ENCODE measurements at regions not wholly inside any gene's neighbourhood (a gene's known extent, or its start where the extent isn't known, plus 50 kb on each side); places are given as distances from the start of the nearest gene placed in this dataset.
"Not testable (repeated sequence)": the region's sequence is repeated elsewhere in the genome, so short reads cannot be mapped to it uniquely, and the experiment has no call there.

- TF ChIP-seq CTCF (IDR thresholded peaks at IDR 0.05; ENCODE audit: insufficient read depth, low read depth, low read length, missing control alignments): no peak
- no peak for DNase-seq (ENCODE audit: low read depth)
- no peak overlapping the region for H3K4me3 ChIP-seq (ENCODE audit: low read length)
These were observed 368.6 kb upstream of the GBE1 start for GRCh38 chr3:82130046-82130445.

GRCh38 chr3:82129221-82129801 is 367.9 kb upstream of the GBE1 start:
- no peak for DNase-seq (ENCODE audit: low read depth)
- no peak for TF ChIP-seq CTCF (IDR thresholded peaks at IDR 0.05; ENCODE audit: insufficient read depth, low read depth, low read length, missing control alignments)
- no peak overlapping the region for H3K4me3 ChIP-seq (ENCODE audit: low read length)

- no peak for DNase-seq (ENCODE audit: low read depth)
- no peak overlapping the region for H3K4me3 ChIP-seq (ENCODE audit: low read length)
- no peak for TF ChIP-seq CTCF (IDR thresholded peaks at IDR 0.05; ENCODE audit: insufficient read depth, low read depth, low read length, missing control alignments)
These were observed 366.8 kb upstream of the GBE1 start for GRCh38 chr3:82128271-82128670.

GRCh38 chr3:82122554-82123345 is 361.3 kb upstream of the GBE1 start:
- DNase-seq (ENCODE audit: low read depth): no peak
- TF ChIP-seq CTCF (IDR thresholded peaks at IDR 0.05; ENCODE audit: insufficient read depth, low read depth, low read length, missing control alignments): no peak
- H3K4me3 ChIP-seq (ENCODE audit: low read length): no peak overlapping the region

GRCh38 chr3:82114589-82114988 is 353.1 kb upstream of the GBE1 start:
- no peak for TF ChIP-seq CTCF (IDR thresholded peaks at IDR 0.05; ENCODE audit: insufficient read depth, low read depth, low read length, missing control alignments)
- no peak overlapping the region for H3K4me3 ChIP-seq (ENCODE audit: low read length)
- no peak for DNase-seq (ENCODE audit: low read depth)

- not testable (repeated sequence) for H3K4me3 ChIP-seq (ENCODE audit: low read length)
These were observed 349.3 kb upstream of the GBE1 start for GRCh38 chr3:82110721-82111120.

GRCh38 chr3:82103241-82103640 is 341.8 kb upstream of the GBE1 start:
- H3K4me3 ChIP-seq (ENCODE audit: low read length): no peak overlapping the region
- no peak for TF ChIP-seq CTCF (IDR thresholded peaks at IDR 0.05; ENCODE audit: insufficient read depth, low read depth, low read length, missing control alignments)
- no peak for DNase-seq (ENCODE audit: low read depth)

More at GRCh38 chr3:82110721-82111120, 349.3 kb upstream of the GBE1 start:
- not testable (repeated sequence) for DNase-seq (ENCODE audit: low read depth)

Data from epithelial cell of esophagus (primary cell).